ENCODE measurements at regions not wholly inside any gene's neighbourhood (a gene's known extent, or its start where the extent isn't known, plus 50 kb on each side); places are given as distances from the start of the nearest gene placed in this dataset.

DNA sequence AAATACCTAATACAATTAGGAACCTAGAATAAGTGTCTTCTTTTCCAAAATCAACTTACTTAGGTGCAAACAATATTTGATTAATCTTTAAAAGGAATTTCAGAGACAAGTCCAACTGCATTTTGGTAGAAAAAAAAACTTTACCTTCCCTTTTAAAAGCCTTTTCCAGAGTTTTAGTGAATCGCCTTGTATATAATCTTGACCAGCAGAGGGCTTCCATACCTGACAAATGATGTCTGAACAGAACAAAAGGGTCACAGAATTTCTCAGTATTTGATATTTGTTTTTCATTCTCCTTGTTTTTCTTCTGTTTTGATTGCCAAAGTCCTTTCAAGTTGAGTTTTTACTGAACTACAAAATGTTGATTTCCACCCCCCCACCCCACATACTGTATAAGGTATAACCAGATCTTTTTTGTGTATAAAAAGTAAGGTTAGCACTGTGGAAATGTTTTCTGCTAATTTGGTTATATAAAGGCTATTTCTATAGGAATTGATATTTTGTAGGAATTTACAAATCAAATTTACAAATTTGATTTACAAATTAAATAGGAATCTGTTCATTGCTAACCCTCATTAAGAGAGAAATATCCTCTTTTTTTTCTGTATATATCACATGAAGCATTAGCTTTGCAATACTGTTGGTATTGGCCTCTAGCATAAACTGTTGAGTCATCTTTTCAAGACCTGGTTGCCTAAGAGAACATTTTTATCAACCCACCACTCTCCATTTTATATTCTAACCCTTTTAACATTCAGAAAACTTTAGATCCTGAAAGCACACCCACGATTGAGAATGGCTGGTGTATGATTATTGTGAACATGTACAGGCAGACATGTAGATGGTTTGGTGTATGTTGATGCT, 464.1 kb upstream of the RARB start:
- DNase-seq (ENCODE audit: low read depth), result no peak
- TF ChIP-seq, protein P1, sequence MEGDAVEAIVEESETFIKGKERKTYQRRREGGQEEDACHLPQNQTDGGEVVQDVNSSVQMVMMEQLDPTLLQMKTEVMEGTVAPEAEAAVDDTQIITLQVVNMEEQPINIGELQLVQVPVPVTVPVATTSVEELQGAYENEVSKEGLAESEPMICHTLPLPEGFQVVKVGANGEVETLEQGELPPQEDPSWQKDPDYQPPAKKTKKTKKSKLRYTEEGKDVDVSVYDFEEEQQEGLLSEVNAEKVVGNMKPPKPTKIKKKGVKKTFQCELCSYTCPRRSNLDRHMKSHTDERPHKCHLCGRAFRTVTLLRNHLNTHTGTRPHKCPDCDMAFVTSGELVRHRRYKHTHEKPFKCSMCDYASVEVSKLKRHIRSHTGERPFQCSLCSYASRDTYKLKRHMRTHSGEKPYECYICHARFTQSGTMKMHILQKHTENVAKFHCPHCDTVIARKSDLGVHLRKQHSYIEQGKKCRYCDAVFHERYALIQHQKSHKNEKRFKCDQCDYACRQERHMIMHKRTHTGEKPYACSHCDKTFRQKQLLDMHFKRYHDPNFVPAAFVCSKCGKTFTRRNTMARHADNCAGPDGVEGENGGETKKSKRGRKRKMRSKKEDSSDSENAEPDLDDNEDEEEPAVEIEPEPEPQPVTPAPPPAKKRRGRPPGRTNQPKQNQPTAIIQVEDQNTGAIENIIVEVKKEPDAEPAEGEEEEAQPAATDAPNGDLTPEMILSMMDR (IDR thresholded peaks at IDR 0.05; ENCODE audit: insufficient read depth, low read length, poor library complexity, severe bottlenecking), result peak; percentile 57
- Histone ChIP-seq H3K27me3 (ENCODE audit: control insufficient read depth, insufficient read depth, low read length) (no peaks in the 10 kb centered on the region), H3K4me3 (ENCODE audit: low read depth, low read length) (no peak overlapping the region), H3K36me3 (ENCODE audit: control insufficient read depth, insufficient read depth, low read length) (no peaks in the 10 kb centered on the region)

DNA sequence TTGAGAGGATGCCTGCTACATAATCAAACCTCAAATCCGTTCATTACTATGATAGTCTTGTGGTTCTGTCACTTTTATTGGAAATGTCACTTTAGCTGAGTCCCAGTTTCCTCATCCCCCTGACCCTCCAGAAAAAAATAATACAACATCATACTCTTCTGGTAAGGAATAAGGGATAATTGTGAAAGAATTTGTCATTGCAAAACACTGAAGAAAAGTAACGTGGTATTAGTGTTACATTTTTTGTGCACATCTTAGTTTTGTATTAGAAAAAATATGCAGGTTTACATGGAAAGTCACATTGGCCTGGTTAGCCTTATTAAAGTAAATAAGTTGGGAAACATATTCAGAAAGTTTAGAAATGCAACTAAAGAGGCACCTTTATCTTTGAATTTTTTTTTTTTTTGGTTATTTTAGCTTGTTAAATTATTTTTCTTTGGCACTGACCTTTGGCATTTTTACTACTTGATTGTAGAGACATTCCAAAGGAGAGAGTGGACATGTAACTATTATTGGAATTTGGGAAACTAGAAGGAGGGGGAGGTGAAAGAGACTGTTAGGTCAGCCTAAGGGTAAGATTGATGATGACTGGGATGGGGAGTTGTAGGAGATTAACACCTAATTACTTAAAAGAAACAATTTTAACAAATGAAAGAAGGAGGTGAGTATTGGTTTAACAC, 462.2 kb upstream of the RARB start:
- H3K36me3 ChIP-seq (ENCODE audit: control insufficient read depth, insufficient read depth, low read length), result no peaks in the 10 kb centered on the region
- DNase-seq (ENCODE audit: low read depth), result no peak
- H3K27me3 ChIP-seq (ENCODE audit: control insufficient read depth, insufficient read depth, low read length), result no peaks in the 10 kb centered on the region
- TF ChIP-seq, protein P1 (IDR thresholded peaks at IDR 0.05; ENCODE audit: insufficient read depth, low read length, poor library complexity, severe bottlenecking), result no peak
- no peak overlapping the region for H3K4me3 ChIP-seq (ENCODE audit: low read depth, low read length)

DNA sequence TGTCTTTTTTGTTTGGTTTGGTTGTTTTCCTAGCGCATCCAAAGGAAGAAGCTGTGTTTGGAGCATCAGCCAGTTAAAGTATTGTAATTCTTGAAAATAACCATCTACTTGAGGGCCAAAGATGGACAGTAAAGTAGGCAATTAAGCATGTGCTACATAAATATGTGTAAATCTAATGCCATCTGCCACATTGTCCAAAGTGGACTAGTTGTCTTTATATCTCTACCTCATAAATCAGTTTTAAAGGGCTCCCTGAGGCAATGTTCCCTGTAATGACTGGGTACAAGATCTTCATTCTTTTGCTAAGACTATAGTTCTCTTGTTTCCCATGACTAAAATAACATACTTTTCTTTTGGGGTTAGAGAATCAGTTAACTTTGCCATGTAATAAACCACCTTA, 460.0 kb upstream of the RARB start:
- H3K4me3 ChIP-seq (ENCODE audit: low read depth, low read length), result no peak overlapping the region
- no peaks in the 10 kb centered on the region for H3K27me3 ChIP-seq (ENCODE audit: control insufficient read depth, insufficient read depth, low read length)
- TF ChIP-seq, protein P1 (IDR thresholded peaks at IDR 0.05; ENCODE audit: insufficient read depth, low read length, poor library complexity, severe bottlenecking), result no peak
- no peaks in the 10 kb centered on the region for H3K36me3 ChIP-seq (ENCODE audit: control insufficient read depth, insufficient read depth, low read length)
- no peak for DNase-seq (ENCODE audit: low read depth)

DNA sequence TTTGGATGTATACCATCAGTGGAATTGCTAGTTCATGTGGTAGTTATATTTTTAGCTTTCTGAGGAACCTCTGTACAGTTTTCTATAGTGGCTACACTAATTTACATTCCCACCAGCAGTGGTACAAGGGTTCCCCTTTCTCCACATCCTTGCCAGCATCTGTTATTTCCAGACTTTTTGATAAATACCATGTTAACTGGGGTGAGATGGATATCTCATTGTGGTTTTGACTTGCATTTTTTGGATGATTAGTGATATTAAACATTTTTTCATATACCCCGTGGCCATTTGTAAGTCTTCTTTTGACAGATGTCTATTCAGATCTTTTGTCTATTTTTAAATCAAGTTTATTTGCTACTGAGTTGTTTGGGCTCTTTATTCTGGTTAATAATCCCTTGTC, 455.6 kb upstream of the RARB start:
- H3K27me3 ChIP-seq (ENCODE audit: control insufficient read depth, insufficient read depth, low read length), result no peaks in the 10 kb centered on the region
- TF ChIP-seq, protein P1 (IDR thresholded peaks at IDR 0.05; ENCODE audit: insufficient read depth, low read length, poor library complexity, severe bottlenecking), result no peak
- no peak overlapping the region for H3K4me3 ChIP-seq (ENCODE audit: low read depth, low read length)
- DNase-seq (ENCODE audit: low read depth), result no peak
- H3K36me3 ChIP-seq (ENCODE audit: control insufficient read depth, insufficient read depth, low read length), result no peaks in the 10 kb centered on the region

DNA sequence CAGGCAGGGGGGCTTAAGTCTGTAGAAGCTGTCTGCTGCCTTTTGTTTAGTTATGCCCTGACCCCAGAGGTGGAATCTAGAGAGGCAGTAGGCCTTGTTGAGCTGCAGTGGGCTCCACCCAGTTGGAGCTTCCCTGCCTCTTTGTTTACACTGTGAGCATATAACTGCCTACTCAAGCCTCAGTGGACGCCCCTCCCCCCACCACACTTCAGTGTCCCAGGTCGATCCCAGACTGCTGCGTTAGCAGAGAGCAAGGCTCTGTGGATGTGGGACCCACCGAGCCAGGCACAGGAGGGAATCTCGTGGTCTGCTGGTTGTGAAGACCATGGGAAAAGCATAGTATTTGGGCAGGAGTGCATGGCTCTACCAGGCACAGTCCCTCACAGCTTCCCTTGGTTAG, 446.8 kb upstream of the RARB start:
- DNase-seq (ENCODE audit: low read depth), result no peak
- TF ChIP-seq, protein P1 (IDR thresholded peaks at IDR 0.05; ENCODE audit: insufficient read depth, low read length, poor library complexity, severe bottlenecking), result no peak
- Histone ChIP-seq H3K36me3 (ENCODE audit: control insufficient read depth, insufficient read depth, low read length) (no peaks in the 10 kb centered on the region), H3K4me3 (ENCODE audit: low read depth, low read length) (no peak overlapping the region), H3K27me3 (ENCODE audit: control insufficient read depth, insufficient read depth, low read length) (no peaks in the 10 kb centered on the region)
